Mucosa of rectum (tissue), 2 donors: ENCODE measurements at regions not wholly inside any gene's neighbourhood (a gene's known extent, or its start where the extent isn't known, plus 50 kb on each side); places are given as distances from the start of the nearest gene placed in this dataset.

Experiments used
- H3K27ac ChIP-seq, 2 donors: one replicate each; pipeline ENCODE4 v1.7.0; 2013; ENCODE audit warnings: inconsistent platforms in 2 of 2, low read depth in 2 of 2, low read length in 2 of 2
- H3K27me3 ChIP-seq, 2 donors: one replicate each; pipeline ENCODE4 v1.7.0; 2013; ENCODE audit warnings: low read length in 2 of 2; ENCODE audit not compliant: control insufficient read depth in 2 of 2, insufficient read depth in 2 of 2
- H3K36me3 ChIP-seq, 2 donors: one replicate each; pipeline ENCODE4 v1.7.0; 2013; ENCODE audit warnings: low read length in 2 of 2; ENCODE audit not compliant: control insufficient read depth in 2 of 2, insufficient read depth in 2 of 2
- H3K4me1 ChIP-seq, 2 donors: one replicate each; pipeline ENCODE4 v1.7.0; 2013; ENCODE audit warnings: low read length in 2 of 2, mild to moderate bottlenecking in 1 of 2; ENCODE audit not compliant: control insufficient read depth in 2 of 2, insufficient read depth in 2 of 2
- H3K4me3 ChIP-seq, 2 donors: one replicate each; pipeline ENCODE4 v1.7.0; 2013; ENCODE audit warnings: low read length in 2 of 2
- H3K9ac ChIP-seq, 2 donors: one replicate each; pipeline ENCODE4 v1.7.0; 2013; ENCODE audit warnings: low read length in 2 of 2, low read depth in 1 of 2, mild to moderate bottlenecking in 1 of 2
- H3K9me3 ChIP-seq, 2 donors: one replicate each; pipeline ENCODE4 v1.7.0; 2013; ENCODE audit warnings: low read length in 2 of 2; ENCODE audit not compliant: control insufficient read depth in 2 of 2
- donor health status: healthy.
- donor health status: Normal muscosa, but diverticular disease.

DNA sequence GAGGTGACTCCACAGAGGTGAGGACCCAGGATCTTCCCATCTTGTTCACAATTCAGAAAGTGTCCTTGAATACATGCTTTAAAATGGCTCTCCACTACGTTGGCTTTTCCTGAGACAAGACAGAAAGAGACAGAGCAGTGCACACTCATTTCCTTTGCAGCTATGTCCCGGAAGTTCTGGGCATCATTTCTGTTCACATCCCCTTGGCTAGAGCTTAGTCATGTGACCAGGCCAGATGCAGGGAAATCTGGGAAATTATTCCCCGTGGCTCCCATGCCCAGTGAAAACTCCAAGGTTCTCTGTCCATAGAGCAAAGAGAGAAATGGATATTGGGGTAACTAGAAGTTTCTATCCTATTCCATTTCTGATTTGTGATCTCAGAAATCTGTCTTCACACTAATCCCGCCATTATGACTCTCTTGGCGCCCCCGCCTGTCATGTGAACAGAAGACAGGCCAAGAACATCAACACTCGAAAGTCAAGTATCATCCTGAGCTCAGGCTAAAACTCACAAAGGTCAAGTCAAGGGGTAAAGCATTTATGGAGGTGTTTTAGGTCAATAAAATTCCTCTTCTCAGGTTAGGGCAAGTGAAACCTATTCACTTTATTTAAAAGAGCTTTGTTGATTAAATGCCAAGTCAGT lies 251.4 kb upstream of the HABP2 start:
- no peak overlapping the region for H3K9ac ChIP-seq
- H3K36me3 ChIP-seq = no peaks in the 10 kb centered on the region
- H3K4me3 ChIP-seq = no peak overlapping the region
- H3K9me3 ChIP-seq = no peaks in the 10 kb centered on the region
- no peak overlapping the region for H3K27ac ChIP-seq
- no peaks in the 10 kb centered on the region for H3K27me3 ChIP-seq
- no peaks in the 10 kb centered on the region for H3K4me1 ChIP-seq

- Histone ChIP-seq H3K36me3 (no peaks in the 10 kb centered on the region), H3K4me3 (no peak overlapping the region), H3K9ac (no peak overlapping the region), H3K27ac (no peak overlapping the region), H3K9me3 (no peaks in the 10 kb centered on the region), H3K4me1 (no peaks in the 10 kb centered on the region), H3K27me3 (no peaks in the 10 kb centered on the region)
These were observed 250.8 kb upstream of the HABP2 start for GRCh38 chr10:113302062-113302461.

DNA sequence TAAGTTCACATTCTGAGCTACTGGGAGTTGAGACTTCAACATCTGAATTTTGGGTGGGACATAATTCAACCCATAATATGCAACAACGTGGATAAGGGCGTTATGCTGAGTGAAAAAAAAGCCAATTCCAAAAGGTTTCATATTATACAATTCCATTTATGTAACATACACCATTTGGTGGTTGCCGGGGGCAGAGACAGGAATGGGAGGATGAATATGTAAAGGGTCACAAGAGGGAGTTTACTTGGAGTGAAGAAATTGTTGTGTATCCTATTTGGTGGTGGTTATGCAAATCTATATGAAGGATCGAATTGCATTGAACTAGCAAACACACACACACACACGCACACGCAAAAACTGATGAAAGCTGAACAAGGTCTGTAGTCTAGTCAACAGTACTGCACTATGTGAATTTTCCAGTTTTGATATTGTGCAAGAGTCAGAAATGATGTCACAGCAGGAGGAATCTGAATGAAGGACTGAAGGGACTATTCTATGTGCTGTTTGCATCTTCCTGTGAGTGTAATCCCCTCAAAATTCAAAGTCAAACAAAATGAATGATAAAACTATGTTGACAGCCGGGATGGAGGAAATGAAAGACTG lies 249.2 kb upstream of the HABP2 start:
- no peaks in the 10 kb centered on the region for H3K36me3 ChIP-seq
- no peaks in the 10 kb centered on the region for H3K27me3 ChIP-seq
- no peak overlapping the region for H3K27ac ChIP-seq

GRCh38 chr10:113304726-113305125 lies 248.1 kb upstream of the HABP2 start:
- no peaks in the 10 kb centered on the region for H3K9me3 ChIP-seq

More for the DNA sequence above, 249.2 kb upstream of the HABP2 start:
- Histone ChIP-seq H3K9ac (no peak overlapping the region), H3K4me3 (no peak overlapping the region), H3K9me3 (no peaks in the 10 kb centered on the region), H3K4me1 (no peaks in the 10 kb centered on the region)

DNA sequence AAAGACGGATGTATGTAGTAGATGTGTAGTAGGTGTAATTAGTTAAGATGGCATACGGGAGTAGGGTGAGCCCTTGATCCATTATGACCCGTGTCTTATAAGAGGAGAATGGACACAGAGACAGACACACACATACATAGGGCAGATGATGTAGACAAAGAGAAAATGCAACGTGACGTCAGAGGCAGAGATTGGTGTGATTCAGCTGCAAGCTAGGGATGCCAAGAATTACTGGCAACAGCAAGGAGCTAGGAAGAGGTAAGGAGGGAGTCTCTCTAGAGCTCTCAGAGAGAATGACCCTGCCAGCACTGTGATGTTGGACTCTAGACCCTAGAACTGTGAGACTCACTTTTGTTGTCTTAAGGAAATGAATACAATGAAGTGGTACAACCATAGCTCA lies 247.0 kb upstream of the HABP2 start:
- H3K36me3 ChIP-seq = no peaks in the 10 kb centered on the region
- no peaks in the 10 kb centered on the region for H3K9me3 ChIP-seq
- H3K4me3 ChIP-seq = no peak overlapping the region
- no peaks in the 10 kb centered on the region for H3K4me1 ChIP-seq
- no peak overlapping the region for H3K9ac ChIP-seq
- H3K27ac ChIP-seq = no peak overlapping the region
- H3K27me3 ChIP-seq = no peaks in the 10 kb centered on the region

More at GRCh38 chr10:113304726-113305125, 248.1 kb upstream of the HABP2 start:
- H3K27ac ChIP-seq = no peak overlapping the region
- H3K27me3 ChIP-seq = no peaks in the 10 kb centered on the region
- no peaks in the 10 kb centered on the region for H3K4me1 ChIP-seq
- no peaks in the 10 kb centered on the region for H3K36me3 ChIP-seq
- no peak overlapping the region for H3K4me3 ChIP-seq
- no peak overlapping the region for H3K9ac ChIP-seq

DNA sequence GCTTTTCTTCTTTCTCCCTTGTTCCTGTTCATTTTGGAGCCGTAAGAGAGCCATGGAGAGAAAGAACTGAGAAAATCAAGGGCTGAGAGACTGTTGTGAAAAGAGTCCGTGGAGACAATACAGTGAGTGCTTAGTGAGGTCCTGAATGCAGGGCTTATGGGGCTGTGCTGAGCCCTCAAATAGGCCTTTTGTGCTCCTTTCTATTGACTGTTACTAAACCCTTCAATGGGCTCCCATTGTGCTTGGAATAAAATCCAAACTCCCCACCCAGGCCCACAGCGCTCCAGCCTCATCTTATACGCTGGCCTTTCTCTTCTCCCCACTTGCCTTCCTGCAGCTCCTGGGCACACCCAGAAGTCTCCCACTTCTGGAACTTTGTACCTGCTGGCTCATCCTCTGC lies 243.1 kb upstream of the HABP2 start:
- no peaks in the 10 kb centered on the region for H3K36me3 ChIP-seq
- no peak overlapping the region for H3K9ac ChIP-seq
- no peaks in the 10 kb centered on the region for H3K4me1 ChIP-seq
- H3K4me3 ChIP-seq = no peak overlapping the region
- no peaks in the 10 kb centered on the region for H3K27me3 ChIP-seq
- no peaks in the 10 kb centered on the region for H3K9me3 ChIP-seq
- no peak overlapping the region for H3K27ac ChIP-seq

DNA sequence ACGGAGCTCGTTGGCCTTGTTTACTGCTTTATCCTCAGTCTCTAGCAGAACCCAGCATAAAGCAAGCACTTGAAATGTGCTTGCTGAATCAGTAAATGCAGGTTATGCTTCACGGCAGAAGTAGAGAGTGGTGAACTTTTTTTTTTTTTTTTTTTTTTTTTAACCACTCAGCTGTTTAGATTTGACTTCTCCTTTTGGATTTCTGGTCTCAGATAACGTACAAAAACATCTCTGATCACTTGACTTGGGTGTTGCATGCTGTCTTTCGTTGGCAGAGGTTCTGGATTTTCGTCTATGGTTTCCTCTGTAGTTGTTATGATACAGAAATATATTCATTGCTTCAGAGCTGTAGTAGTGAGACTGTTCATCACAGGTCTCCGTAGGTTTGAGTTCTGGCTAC lies 242.5 kb upstream of the HABP2 start:
- Histone ChIP-seq H3K27ac (no peak overlapping the region), H3K27me3 (no peaks in the 10 kb centered on the region)

DNA sequence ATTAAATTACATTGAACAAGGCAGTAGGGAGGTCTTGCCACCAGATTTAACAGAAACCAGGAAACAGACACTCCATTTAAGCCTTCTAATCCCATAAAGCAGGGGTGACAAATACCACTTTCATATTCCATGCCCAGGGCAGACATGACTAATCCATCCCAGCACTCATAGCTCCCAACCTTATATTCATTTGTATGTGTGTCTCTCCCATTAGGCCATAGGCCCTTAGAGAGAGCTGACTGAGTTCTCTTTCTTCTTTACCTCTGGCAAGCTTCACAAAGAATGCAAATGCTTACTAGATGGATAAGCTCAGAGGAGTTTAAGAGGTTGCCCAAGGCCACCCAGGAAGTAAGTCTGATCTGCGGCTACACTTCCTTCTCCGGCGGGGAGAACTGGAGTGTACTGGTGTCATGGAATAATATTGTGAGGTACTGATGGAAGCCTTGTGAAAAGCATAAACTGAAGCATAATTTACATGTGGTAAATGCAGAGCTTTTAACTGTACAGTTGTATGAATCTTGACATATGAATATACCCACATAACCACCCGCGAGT lies 239.7 kb upstream of the HABP2 start:
- H3K27me3 ChIP-seq = no peaks in the 10 kb centered on the region
- H3K9ac ChIP-seq = no peak overlapping the region
- no peak overlapping the region for H3K4me3 ChIP-seq
- H3K9me3 ChIP-seq = no peaks in the 10 kb centered on the region
- H3K4me1 ChIP-seq = no peaks in the 10 kb centered on the region
- H3K36me3 ChIP-seq = no peaks in the 10 kb centered on the region
- no peak overlapping the region for H3K27ac ChIP-seq

More for the DNA sequence above, 242.5 kb upstream of the HABP2 start:
- H3K9ac ChIP-seq = no peak overlapping the region
- no peak overlapping the region for H3K4me3 ChIP-seq
- H3K9me3 ChIP-seq = no peaks in the 10 kb centered on the region
- no peaks in the 10 kb centered on the region for H3K36me3 ChIP-seq
- H3K4me1 ChIP-seq = no peaks in the 10 kb centered on the region

- H3K36me3 ChIP-seq = no peaks in the 10 kb centered on the region
- H3K27ac ChIP-seq = no peak overlapping the region
- H3K9me3 ChIP-seq = no peaks in the 10 kb centered on the region
- H3K4me3 ChIP-seq = no peak overlapping the region
- H3K9ac ChIP-seq = no peak overlapping the region
- no peaks in the 10 kb centered on the region for H3K4me1 ChIP-seq
- no peaks in the 10 kb centered on the region for H3K27me3 ChIP-seq
These were observed 239.1 kb upstream of the HABP2 start for GRCh38 chr10:113313722-113314121.

- peaks cover 0 to 2% of the 10 kb centered on the region in 2 donors for H3K27me3 ChIP-seq
- no peak overlapping the region for H3K4me3 ChIP-seq
- no peak overlapping the region for H3K9ac ChIP-seq
- H3K4me1 ChIP-seq = no peaks in the 10 kb centered on the region
- H3K9me3 ChIP-seq = no peaks in the 10 kb centered on the region
- H3K27ac ChIP-seq = no peak overlapping the region
- H3K36me3 ChIP-seq = no peaks in the 10 kb centered on the region
These were observed 236.3 kb upstream of the HABP2 start for GRCh38 chr10:113316506-113316905.
